DND-41 (cell line): ENCODE measurements at regions not wholly inside any gene's neighbourhood (a gene's known extent, or its start where the extent isn't known, plus 50 kb on each side); places are given as distances from the start of the nearest gene placed in this dataset.

Source experiments
- ATAC-seq: fragments of 200-7000 bp; cut with Tn5 transposase; 3 replicates; pipeline ENCODE4 v1.9.1; 2021; ENCODE audit warnings: low read depth; ENCODE audit not compliant: insufficient read depth
- DNase-seq: peaks from one replicate; pipeline ENCODE4 v3.0.0-alpha.2; 2020
- H2AFZ ChIP-seq: 2 replicates; pipeline ENCODE4 v1.6.0; 2012; ENCODE audit warnings: low read depth, low read length
- H3K27ac ChIP-seq: 2 replicates; pipeline ENCODE4 v1.5.1; 2012; ENCODE audit warnings: low read length, inconsistent platforms
- H3K27me3 ChIP-seq: fragments of 200-600 bp; sonication (generic); 2 replicates; pipeline ENCODE4 v1.6.0; 2012; ENCODE audit warnings: low read length, mild to moderate bottlenecking, inconsistent platforms; ENCODE audit not compliant: insufficient read depth, poor library complexity
- H3K36me3 ChIP-seq: 2 replicates; pipeline ENCODE4 v1.5.1; 2012; ENCODE audit warnings: low read length, inconsistent platforms; ENCODE audit not compliant: insufficient read depth
- H3K4me1 ChIP-seq: 2 replicates; pipeline ENCODE4 v1.5.1; 2012; ENCODE audit warnings: mild to moderate bottlenecking, low read length; ENCODE audit not compliant: insufficient read depth
- H3K4me2 ChIP-seq: 2 replicates; pipeline ENCODE4 v1.6.0; 2012; ENCODE audit warnings: mild to moderate bottlenecking, moderate library complexity, low read length, inconsistent platforms; ENCODE audit not compliant: insufficient read depth
- H3K4me3 ChIP-seq, 2 experiments: fragments of 200-600 bp in 1 of 2; shearing (Covaris generic) in 1 of 2; 2 replicates each; pipeline ENCODE4 v1.5.1; 2012 to 2016; ENCODE audit warnings: inconsistent platforms in 2 of 2, low read length in 2 of 2, mild to moderate bottlenecking in 2 of 2, low read depth in 1 of 2, moderate library complexity in 1 of 2
- H3K79me2 ChIP-seq: 2 replicates; pipeline ENCODE4 v1.6.0; 2012; ENCODE audit warnings: low read length, inconsistent platforms; ENCODE audit not compliant: insufficient read depth
- H3K9ac ChIP-seq: 2 replicates; pipeline ENCODE4 v1.6.0; 2012; ENCODE audit warnings: low read depth, mild to moderate bottlenecking, inconsistent platforms, low read length, moderate library complexity
- H3K9me3 ChIP-seq: 2 replicates; pipeline ENCODE4 v1.5.1; 2012; ENCODE audit warnings: low read length, moderate library complexity, mild to moderate bottlenecking, inconsistent platforms; ENCODE audit not compliant: insufficient read depth, severe bottlenecking
- H4K20me1 ChIP-seq: 2 replicates; pipeline ENCODE4 v1.6.0; 2012; ENCODE audit warnings: low read length; ENCODE audit not compliant: insufficient read depth
- EZH2 ChIP-seq: IDR thresholded peaks from 3 replicates; pipeline ENCODE4 v1.6.1; 2012; ENCODE audit warnings: borderline replicate concordance, low read depth, mild to moderate bottlenecking, moderate library complexity, low read length, inconsistent platforms; ENCODE audit not compliant: severe bottlenecking
- TF ChIP-seq, protein P1 (sequence below): IDR thresholded peaks from 2 replicates; pipeline ENCODE4 v1.5.1; 2012; ENCODE audit warnings: borderline replicate concordance, low read length, moderate library complexity, mild to moderate bottlenecking; ENCODE audit not compliant: poor library complexity, severe bottlenecking; ENCODE audit errors: extremely low read depth

DNA sequence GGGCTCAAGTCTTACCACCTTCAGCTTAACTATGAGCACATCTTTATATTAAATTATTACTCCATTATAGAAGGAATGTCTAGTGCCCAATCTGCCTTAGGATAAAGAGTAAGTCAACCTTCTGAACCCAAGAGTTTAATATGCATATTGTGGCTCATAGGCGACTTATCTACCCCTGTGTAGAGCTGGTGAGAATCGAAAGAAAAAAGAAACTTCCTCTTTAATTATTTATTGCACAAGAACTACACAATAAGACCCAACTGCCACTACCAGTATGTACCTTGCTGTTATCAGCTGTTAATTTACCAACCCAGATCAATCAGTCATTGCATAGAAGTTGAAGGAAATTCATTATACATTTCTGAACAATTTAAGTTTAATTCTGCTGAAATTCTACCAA lies 329.1 kb upstream of the SLC24A2 start:
- H2AFZ ChIP-seq, result no peak overlapping the region
- H3K27me3 ChIP-seq, result no peaks in the 10 kb centered on the region
- H3K9ac ChIP-seq, result no peak overlapping the region
- no peaks in the 10 kb centered on the region for H3K79me2 ChIP-seq
- H3K4me3 ChIP-seq, result no peak overlapping the region
- TF ChIP-seq, protein P1, sequence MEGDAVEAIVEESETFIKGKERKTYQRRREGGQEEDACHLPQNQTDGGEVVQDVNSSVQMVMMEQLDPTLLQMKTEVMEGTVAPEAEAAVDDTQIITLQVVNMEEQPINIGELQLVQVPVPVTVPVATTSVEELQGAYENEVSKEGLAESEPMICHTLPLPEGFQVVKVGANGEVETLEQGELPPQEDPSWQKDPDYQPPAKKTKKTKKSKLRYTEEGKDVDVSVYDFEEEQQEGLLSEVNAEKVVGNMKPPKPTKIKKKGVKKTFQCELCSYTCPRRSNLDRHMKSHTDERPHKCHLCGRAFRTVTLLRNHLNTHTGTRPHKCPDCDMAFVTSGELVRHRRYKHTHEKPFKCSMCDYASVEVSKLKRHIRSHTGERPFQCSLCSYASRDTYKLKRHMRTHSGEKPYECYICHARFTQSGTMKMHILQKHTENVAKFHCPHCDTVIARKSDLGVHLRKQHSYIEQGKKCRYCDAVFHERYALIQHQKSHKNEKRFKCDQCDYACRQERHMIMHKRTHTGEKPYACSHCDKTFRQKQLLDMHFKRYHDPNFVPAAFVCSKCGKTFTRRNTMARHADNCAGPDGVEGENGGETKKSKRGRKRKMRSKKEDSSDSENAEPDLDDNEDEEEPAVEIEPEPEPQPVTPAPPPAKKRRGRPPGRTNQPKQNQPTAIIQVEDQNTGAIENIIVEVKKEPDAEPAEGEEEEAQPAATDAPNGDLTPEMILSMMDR, result no peak
- no peak for TF ChIP-seq EZH2
- DNase-seq, result no peak
- no peaks in the 10 kb centered on the region for H3K36me3 ChIP-seq
- no peak overlapping the region for H3K27ac ChIP-seq
- no peak for ATAC-seq
- H4K20me1 ChIP-seq, result no peaks in the 10 kb centered on the region
- H3K4me2 ChIP-seq, result no peak overlapping the region
- H3K4me1 ChIP-seq, result no peaks in the 10 kb centered on the region
- H3K9me3 ChIP-seq, result no peaks in the 10 kb centered on the region

DNA sequence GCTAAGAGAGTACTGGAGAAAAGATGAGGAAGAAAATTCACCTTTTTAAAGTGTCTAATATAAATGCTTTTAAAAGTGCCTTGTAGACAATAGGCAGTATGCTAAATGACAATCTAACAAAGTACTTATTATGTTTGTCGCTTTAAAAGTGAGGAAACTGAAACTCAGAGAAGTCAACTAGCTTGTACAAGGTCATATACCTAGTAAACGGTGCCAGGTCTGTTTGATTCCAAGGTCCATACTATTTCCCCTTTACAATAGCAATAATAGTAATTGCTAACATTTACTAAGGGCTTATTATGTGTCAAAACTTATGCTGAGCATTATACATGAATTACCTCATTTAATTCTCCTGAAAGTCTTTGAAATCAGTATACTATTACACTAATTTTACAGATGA lies 328.6 kb upstream of the SLC24A2 start:
- Histone ChIP-seq H3K27me3 (no peaks in the 10 kb centered on the region), H3K9ac (no peak overlapping the region), H3K4me2 (no peak overlapping the region), H3K79me2 (no peaks in the 10 kb centered on the region), H3K4me3 (no peak overlapping the region), H3K27ac (no peak overlapping the region), H4K20me1 (no peaks in the 10 kb centered on the region), H3K4me1 (no peaks in the 10 kb centered on the region), H3K36me3 (no peaks in the 10 kb centered on the region), H3K9me3 (no peaks in the 10 kb centered on the region), H2AFZ (no peak overlapping the region)
- no peak for ATAC-seq
- DNase-seq, result no peak
- TF ChIP-seq, protein P1, result no peak
- no peak for TF ChIP-seq EZH2

DNA sequence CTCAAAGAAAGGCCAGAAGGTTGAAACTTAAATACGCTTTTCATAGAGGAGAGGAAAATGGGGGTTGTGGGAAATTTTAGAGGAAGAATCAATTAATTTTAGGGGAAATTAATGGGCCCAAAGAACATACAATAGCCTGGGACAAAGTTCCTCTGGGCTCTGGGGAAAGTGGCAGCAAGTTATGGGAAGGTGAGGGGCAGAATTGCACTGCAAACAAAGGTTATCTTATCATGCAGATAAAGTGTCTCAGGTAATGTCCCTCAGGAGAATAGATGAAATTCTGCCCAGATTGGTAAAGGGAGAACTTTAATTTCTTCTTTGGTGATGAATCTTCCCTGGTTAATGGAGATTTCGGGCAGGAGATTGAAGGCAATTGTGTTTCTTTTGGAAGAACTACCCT lies 326.1 kb upstream of the SLC24A2 start:
- Histone ChIP-seq H3K9me3 (no peaks in the 10 kb centered on the region), H3K27me3 (no peaks in the 10 kb centered on the region), H4K20me1 (no peaks in the 10 kb centered on the region), H3K79me2 (no peaks in the 10 kb centered on the region), H3K9ac (no peak overlapping the region), H3K27ac (no peak overlapping the region), H2AFZ (no peak overlapping the region), H3K4me2 (no peak overlapping the region), H3K36me3 (no peaks in the 10 kb centered on the region), H3K4me1 (no peaks in the 10 kb centered on the region), H3K4me3 (no peak overlapping the region)
- TF ChIP-seq EZH2, result no peak
- TF ChIP-seq, protein P1, result no peak
- ATAC-seq (no peak), DNase-seq (no peak)

DNA sequence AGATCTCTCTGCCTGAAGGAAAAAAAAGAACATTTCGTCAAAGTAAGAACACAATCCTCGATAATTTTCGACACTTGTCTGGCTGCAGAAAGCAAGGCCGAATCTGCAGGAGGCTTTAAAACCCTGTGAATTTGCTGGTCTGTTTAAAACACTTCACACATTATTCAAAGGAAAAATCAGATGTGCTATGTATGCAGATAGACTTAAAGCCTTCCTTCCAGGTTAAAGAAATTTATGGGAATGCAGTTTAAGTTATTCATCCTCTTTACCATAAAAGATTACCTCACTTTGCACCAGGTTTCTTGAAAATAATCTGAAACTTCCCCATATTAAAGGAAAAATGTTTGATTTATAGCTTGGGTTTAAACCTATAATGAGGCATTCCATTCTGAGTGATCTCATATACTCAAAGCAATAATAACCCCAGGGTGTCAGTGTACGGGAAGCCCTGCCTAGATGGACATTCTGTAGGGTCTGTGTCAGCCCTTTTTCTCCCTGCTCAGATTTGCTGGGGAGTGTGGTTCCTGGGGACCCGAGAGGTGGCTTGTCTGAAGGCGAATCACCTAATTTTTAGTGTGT lies 323.5 kb upstream of the SLC24A2 start:
- Histone ChIP-seq H2AFZ (no peak overlapping the region), H3K27ac (no peak overlapping the region), H3K4me1 (no peaks in the 10 kb centered on the region), H3K27me3 (no peaks in the 10 kb centered on the region), H3K9me3 (no peaks in the 10 kb centered on the region), H4K20me1 (no peaks in the 10 kb centered on the region), H3K4me2 (no peak overlapping the region), H3K79me2 (no peaks in the 10 kb centered on the region), H3K9ac (no peak overlapping the region), H3K36me3 (no peaks in the 10 kb centered on the region), H3K4me3 (no peak overlapping the region)
- DNase-seq (no peak), ATAC-seq (no peak)
- TF ChIP-seq EZH2, result no peak
- TF ChIP-seq, protein P1, result no peak
